Right lobe of liver (tissue), 6 donors: ENCODE measurements at regions not wholly inside any gene's neighbourhood (a gene's known extent, or its start where the extent isn't known, plus 50 kb on each side); places are given as distances from the start of the nearest gene placed in this dataset.

Experiments used
- ATAC-seq, 4 donors: fragments of 200-7000 bp; cut with Tn5 transposase; one replicate each; pipeline ENCODE4 v1.9.1; 2020; ENCODE audit warnings: mild to moderate bottlenecking in 4 of 4, moderate library complexity in 4 of 4
- DNase-seq, 3 donors: peaks; one replicate each; pipeline ENCODE4 v3.0.0-alpha.2; 2020
- H3K27ac ChIP-seq, 3 donors: fragments of 200-600 bp; one replicate each; pipeline ENCODE4 v1.8.0; 2022
- H3K27me3 ChIP-seq, 2 donors: fragments of 200-600 bp; one replicate each; pipeline ENCODE4 v1.8.0; 2022
- H3K36me3 ChIP-seq, 4 donors: fragments of 200-600 bp; sonication (generic) in 1 of 4; one replicate each; pipeline versions ENCODE4 v1.5.1 to v1.8.0; 2017 to 2022; ENCODE audit warnings: control low read depth in 1 of 4
- H3K4me1 ChIP-seq, 4 donors: fragments of 200-600 bp; sonication (generic) in 1 of 4; one replicate each; pipeline versions ENCODE4 v1.5.1 to v1.8.0; 2017 to 2022; ENCODE audit warnings: control low read depth in 1 of 4
- H3K4me3 ChIP-seq, 3 donors: fragments of 200-600 bp; one replicate each; pipeline ENCODE4 v1.8.0; 2022
- H3K9me3 ChIP-seq, 4 donors: fragments of 200-600 bp; sonication (generic) in 1 of 4; one replicate each; pipeline versions ENCODE4 v1.5.1 to v1.8.0; 2017 to 2022; ENCODE audit warnings: control low read depth in 1 of 4
- CTCF ChIP-seq, 4 donors: fragments of 200-600 bp in 3 of 4; fragments of 450-650 bp in 1 of 4; IDR thresholded peaks; one replicate each; pipeline versions ENCODE4 v1.5.1 to v1.8.0; 2016 to 2022; ENCODE audit warnings: antibody characterized with exemption in 4 of 4, mild to moderate bottlenecking in 2 of 4
- POLR2A ChIP-seq: fragments of 450-650 bp; IDR thresholded peaks from one replicate; pipeline ENCODE4 v1.6.1; 2017; ENCODE audit warnings: antibody characterized with exemption, mild to moderate bottlenecking
- WGBS: methylation state at CpG from one replicate; pipeline ENCODE4 v1.1.6; 2018; ENCODE audit warnings: low coverage, low lambda C conversion rate; ENCODE audit not compliant: insufficient coverage; ENCODE audit errors: missing lambda C conversion rate; 5-methylcytosine and 5-hydroxymethylcytosine counted together
- intact Hi-C, 2 donors: fragments of 100-400 bp; cut with DNase I; formaldehyde crosslinking; loops; one replicate each; pipeline versions ENCODE4 v1.11.2 to v1.14.1; 2022
- donor health status: DM: no; HTN: yes; CAD: no.
- donor health status: DM: no; HTN: no; CAD: no.
- donor health status: DM: no; HTN: no; CAD: no.
- donor health status: DM: no; HTN: yes; CAD: no.
- donor health status: DM: no; HTN: yes; CAD: no.

- no peaks in the 10 kb centered on the region for H3K4me1 ChIP-seq
- no peak for DNase-seq
- no peak overlapping the region for H3K4me3 ChIP-seq
- no peaks in the 10 kb centered on the region for H3K9me3 ChIP-seq
- 49% methylated on average over 5 of the region's 5 CpGs for WGBS
- H3K27ac ChIP-seq, result no peak overlapping the region
- intact Hi-C loops, result no loop called here
- TF ChIP-seq POLR2A (no peak), CTCF (IDR thresholded peaks at IDR 0.05) (no peak)
- no peaks in the 10 kb centered on the region for H3K27me3 ChIP-seq
- H3K36me3 ChIP-seq, result no peaks in the 10 kb centered on the region
- ATAC-seq, result no peak
These were observed 161.3 kb upstream of the KIT start for GRCh38 chr4:54496412-54496811.

- no peaks in the 10 kb centered on the region for H3K9me3 ChIP-seq
- no peak for TF ChIP-seq POLR2A
- no peak for TF ChIP-seq CTCF (IDR thresholded peaks at IDR 0.05)
- no peaks in the 10 kb centered on the region for H3K4me1 ChIP-seq
- H3K36me3 ChIP-seq, result no peaks in the 10 kb centered on the region
- no peak overlapping the region for H3K27ac ChIP-seq
- H3K27me3 ChIP-seq, result no peaks in the 10 kb centered on the region
- no peak for DNase-seq
- no peak for ATAC-seq
- intact Hi-C loops, result no loop called here
- WGBS, result 46% methylated on average over 3 of the region's 3 CpGs
- H3K4me3 ChIP-seq, result no peak overlapping the region
These were observed 159.8 kb upstream of the KIT start for GRCh38 chr4:54497947-54498346.

- Histone ChIP-seq H3K4me1 (no peaks in the 10 kb centered on the region), H3K4me3 (no peak overlapping the region), H3K36me3 (no peaks in the 10 kb centered on the region), H3K9me3 (no peaks in the 10 kb centered on the region), H3K27ac (no peak overlapping the region), H3K27me3 (no peaks in the 10 kb centered on the region)
- DNase-seq (no peak), ATAC-seq (no peak)
- TF ChIP-seq CTCF (IDR thresholded peaks at IDR 0.05), result no peak
- no peak for TF ChIP-seq POLR2A
- intact Hi-C loops, result no loop called here
- 33% methylated on average over 1 of the region's 1 CpG for WGBS
These were observed 159.1 kb upstream of the KIT start for GRCh38 chr4:54498661-54499111.

GRCh38 chr4:54499308-54500074 lies 158.3 kb upstream of the KIT start:
- Histone ChIP-seq H3K27ac (no peak overlapping the region), H3K4me1 (no peaks in the 10 kb centered on the region), H3K9me3 (no peaks in the 10 kb centered on the region), H3K4me3 (no peak overlapping the region), H3K36me3 (no peaks in the 10 kb centered on the region), H3K27me3 (no peaks in the 10 kb centered on the region)
- no peak for ATAC-seq
- no peak for DNase-seq
- intact Hi-C loops, result no loop called here
- no peak for TF ChIP-seq POLR2A
- no peak for TF ChIP-seq CTCF (IDR thresholded peaks at IDR 0.05)
- 22% methylated on average over 7 of the region's 7 CpGs for WGBS

GRCh38 chr4:54505362-54505761 lies 152.4 kb upstream of the KIT start:
- no peaks in the 10 kb centered on the region for H3K36me3 ChIP-seq
- TF ChIP-seq POLR2A (no peak), CTCF (IDR thresholded peaks at IDR 0.05) (no peak)
- no peak for DNase-seq
- H3K27ac ChIP-seq, result no peak overlapping the region
- no peak overlapping the region for H3K4me3 ChIP-seq
- no peaks in the 10 kb centered on the region for H3K4me1 ChIP-seq
- H3K27me3 ChIP-seq, result no peaks in the 10 kb centered on the region
- no peak for ATAC-seq
- no peaks in the 10 kb centered on the region for H3K9me3 ChIP-seq
- intact Hi-C loops, result no loop called here
